ENCODE measurements at regions not wholly inside any gene's neighbourhood (a gene's known extent, or its start where the extent isn't known, plus 50 kb on each side); places are given as distances from the start of the nearest gene placed in this dataset.

DNA sequence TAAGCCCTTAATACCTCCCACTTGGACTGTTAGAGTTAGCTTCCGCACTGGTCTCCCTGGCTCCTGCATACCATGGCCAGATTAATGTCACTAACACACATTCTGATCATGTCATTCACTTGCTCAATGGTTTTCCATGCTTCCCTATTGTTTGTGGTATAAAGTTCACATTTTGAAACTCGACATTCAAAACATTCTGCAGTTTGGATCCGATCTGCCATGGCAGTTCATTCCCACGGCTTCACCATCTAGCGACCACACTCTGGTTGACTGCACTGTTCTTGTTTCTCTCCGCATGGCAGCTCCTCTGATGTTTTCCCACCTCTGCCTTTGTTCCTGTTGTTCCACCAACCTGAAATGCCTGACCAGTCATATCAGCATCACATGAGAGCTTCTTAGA is 87.4 kb upstream of the WAC start:
- Histone ChIP-seq H3F3A (ENCODE audit: insufficient read depth, low read length, poor library complexity, severe bottlenecking) (no peaks in the 10 kb centered on the region), H3K27me3 (ENCODE audit: insufficient read depth, low read depth, low read length) (no peaks in the 10 kb centered on the region), H3K36me3 (ENCODE audit: insufficient read depth, low read length) (no peaks in the 10 kb centered on the region), H3K9me3 (ENCODE audit: low read length) (no peaks in the 10 kb centered on the region), H2AFZ (ENCODE audit: low read depth, low read length) (no peak overlapping the region), H3K9ac (ENCODE audit: low read length) (no peak overlapping the region), H3K27ac (ENCODE audit: low read length) (no peak overlapping the region), H3K79me2 (replicated peaks; ENCODE audit: insufficient read depth, low read length) (no peaks in the 10 kb centered on the region), H3K4me3 (ENCODE audit: low read length) (no peak overlapping the region), H4K20me1 (ENCODE audit: insufficient read depth) (no peaks in the 10 kb centered on the region), H3K9me2 (ENCODE audit: insufficient read depth, low read length) (no peaks in the 10 kb centered on the region), H3K4me2 (ENCODE audit: low read length) (no peak overlapping the region)
- TF ChIP-seq, protein P1, sequence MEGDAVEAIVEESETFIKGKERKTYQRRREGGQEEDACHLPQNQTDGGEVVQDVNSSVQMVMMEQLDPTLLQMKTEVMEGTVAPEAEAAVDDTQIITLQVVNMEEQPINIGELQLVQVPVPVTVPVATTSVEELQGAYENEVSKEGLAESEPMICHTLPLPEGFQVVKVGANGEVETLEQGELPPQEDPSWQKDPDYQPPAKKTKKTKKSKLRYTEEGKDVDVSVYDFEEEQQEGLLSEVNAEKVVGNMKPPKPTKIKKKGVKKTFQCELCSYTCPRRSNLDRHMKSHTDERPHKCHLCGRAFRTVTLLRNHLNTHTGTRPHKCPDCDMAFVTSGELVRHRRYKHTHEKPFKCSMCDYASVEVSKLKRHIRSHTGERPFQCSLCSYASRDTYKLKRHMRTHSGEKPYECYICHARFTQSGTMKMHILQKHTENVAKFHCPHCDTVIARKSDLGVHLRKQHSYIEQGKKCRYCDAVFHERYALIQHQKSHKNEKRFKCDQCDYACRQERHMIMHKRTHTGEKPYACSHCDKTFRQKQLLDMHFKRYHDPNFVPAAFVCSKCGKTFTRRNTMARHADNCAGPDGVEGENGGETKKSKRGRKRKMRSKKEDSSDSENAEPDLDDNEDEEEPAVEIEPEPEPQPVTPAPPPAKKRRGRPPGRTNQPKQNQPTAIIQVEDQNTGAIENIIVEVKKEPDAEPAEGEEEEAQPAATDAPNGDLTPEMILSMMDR (IDR thresholded peaks at IDR 0.05; ENCODE audit: poor library complexity, severe bottlenecking) = no peak
- no peak for TF ChIP-seq POLR2AphosphoS5 (IDR thresholded peaks at IDR 0.05)
- no peak for TF ChIP-seq EZH2 (IDR thresholded peaks at IDR 0.05; ENCODE audit: borderline replicate concordance, insufficient read depth, low read length, poor library complexity, severe bottlenecking)
- no peak for TF ChIP-seq EP300 (conservative IDR thresholded peaks at IDR 0.05; ENCODE audit: poor library complexity, severe bottlenecking)
- no peak for TF ChIP-seq TAF1 (IDR thresholded peaks at IDR 0.05; ENCODE audit: low read depth)
- TF ChIP-seq REST (IDR thresholded peaks at IDR 0.05; ENCODE audit: borderline replicate concordance) = no peak

DNA sequence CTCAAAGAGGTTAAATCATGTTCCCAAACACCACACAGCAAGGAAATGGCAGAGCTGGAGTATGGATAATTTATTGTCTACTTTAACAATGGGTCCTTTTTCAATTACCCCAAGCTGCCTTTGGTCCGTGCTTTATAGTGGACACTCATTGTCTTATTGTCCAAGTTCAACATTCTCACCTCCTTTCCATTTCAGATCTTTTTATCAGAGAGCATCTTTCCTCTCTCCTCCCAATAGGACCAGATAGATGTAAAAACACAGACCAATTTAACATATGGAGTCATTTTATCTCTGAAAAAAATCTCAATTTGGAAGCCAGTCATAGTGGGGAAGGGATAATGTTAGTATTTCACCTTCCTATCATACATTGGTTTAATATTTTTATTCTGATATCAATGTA is 83.5 kb upstream of the WAC start:
- Histone ChIP-seq H3K4me3 (ENCODE audit: low read length) (no peak overlapping the region), H3K36me3 (ENCODE audit: insufficient read depth, low read length) (no peaks in the 10 kb centered on the region), H3F3A (ENCODE audit: insufficient read depth, low read length, poor library complexity, severe bottlenecking) (no peaks in the 10 kb centered on the region), H3K79me2 (replicated peaks; ENCODE audit: insufficient read depth, low read length) (no peaks in the 10 kb centered on the region), H3K27ac (ENCODE audit: low read length) (no peak overlapping the region), H4K20me1 (ENCODE audit: insufficient read depth) (no peaks in the 10 kb centered on the region), H3K9ac (ENCODE audit: low read length) (no peak overlapping the region), H3K9me3 (ENCODE audit: low read length) (no peaks in the 10 kb centered on the region), H3K27me3 (ENCODE audit: insufficient read depth, low read depth, low read length) (no peaks in the 10 kb centered on the region), H3K4me2 (ENCODE audit: low read length) (no peak overlapping the region), H3K9me2 (ENCODE audit: insufficient read depth, low read length) (no peaks in the 10 kb centered on the region), H2AFZ (ENCODE audit: low read depth, low read length) (no peak overlapping the region)
- TF ChIP-seq EP300 (conservative IDR thresholded peaks at IDR 0.05; ENCODE audit: poor library complexity, severe bottlenecking) (no peak), MXI1 (conservative IDR thresholded peaks at IDR 0.05; ENCODE audit: poor library complexity, severe bottlenecking) (no peak), RAD21 (conservative IDR thresholded peaks at IDR 0.05) (no peak), SMC3 (conservative IDR thresholded peaks at IDR 0.05; ENCODE audit: poor library complexity) (no peak), EZH2 (IDR thresholded peaks at IDR 0.05; ENCODE audit: borderline replicate concordance, insufficient read depth, low read length, poor library complexity, severe bottlenecking) (no peak), TAF1 (IDR thresholded peaks at IDR 0.05; ENCODE audit: low read depth) (no peak), POLR2AphosphoS5 (IDR thresholded peaks at IDR 0.05) (no peak), REST (IDR thresholded peaks at IDR 0.05; ENCODE audit: borderline replicate concordance) (no peak)
- TF ChIP-seq, protein P1 (IDR thresholded peaks at IDR 0.05; ENCODE audit: poor library complexity, severe bottlenecking) = no peak
